B cell (primary cell): ENCODE measurements at regions not wholly inside any gene's neighbourhood (a gene's known extent, or its start where the extent isn't known, plus 50 kb on each side); places are given as distances from the start of the nearest gene placed in this dataset.

Source experiments
- EZH2 ChIP-seq: IDR thresholded peaks from 2 replicates; pipeline ENCODE4 v1.6.1; 2012; ENCODE audit warnings: borderline replicate concordance, low read depth, mild to moderate bottlenecking, moderate library complexity, low read length; ENCODE audit not compliant: insufficient read depth, poor library complexity, severe bottlenecking
- TF ChIP-seq, protein P1 (sequence below): fragments of 200-600 bp; IDR thresholded peaks from one replicate; pipeline ENCODE4 v1.8.0; 2022; ENCODE audit warnings: antibody characterized with exemption, mild to moderate bottlenecking

DNA sequence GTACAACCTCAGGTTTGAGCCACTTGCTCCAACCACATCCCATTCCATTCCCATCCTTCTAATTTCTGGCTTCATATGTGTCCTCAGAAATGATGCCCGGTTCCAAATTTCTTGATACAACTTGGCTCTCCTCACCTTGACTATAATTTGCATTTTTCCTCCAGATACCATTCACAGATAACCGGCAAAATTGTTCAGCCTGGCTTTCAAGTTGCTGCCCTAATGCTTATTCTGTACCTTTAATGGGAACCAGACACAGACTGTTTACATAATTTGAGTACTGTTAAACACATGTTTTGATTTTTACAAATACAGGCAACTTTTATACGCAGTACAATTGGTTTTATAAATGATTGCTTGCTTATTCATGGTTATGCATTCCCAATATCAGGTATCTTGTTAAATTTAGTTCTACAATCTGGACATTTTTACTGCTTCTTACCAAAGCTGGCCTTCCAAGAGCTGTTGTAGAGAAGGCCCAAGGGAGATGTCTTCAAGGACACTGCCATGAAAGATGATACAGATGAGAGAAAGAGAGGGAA is 649.5 kb upstream of the CAMK1G start:
- TF ChIP-seq, protein P1, sequence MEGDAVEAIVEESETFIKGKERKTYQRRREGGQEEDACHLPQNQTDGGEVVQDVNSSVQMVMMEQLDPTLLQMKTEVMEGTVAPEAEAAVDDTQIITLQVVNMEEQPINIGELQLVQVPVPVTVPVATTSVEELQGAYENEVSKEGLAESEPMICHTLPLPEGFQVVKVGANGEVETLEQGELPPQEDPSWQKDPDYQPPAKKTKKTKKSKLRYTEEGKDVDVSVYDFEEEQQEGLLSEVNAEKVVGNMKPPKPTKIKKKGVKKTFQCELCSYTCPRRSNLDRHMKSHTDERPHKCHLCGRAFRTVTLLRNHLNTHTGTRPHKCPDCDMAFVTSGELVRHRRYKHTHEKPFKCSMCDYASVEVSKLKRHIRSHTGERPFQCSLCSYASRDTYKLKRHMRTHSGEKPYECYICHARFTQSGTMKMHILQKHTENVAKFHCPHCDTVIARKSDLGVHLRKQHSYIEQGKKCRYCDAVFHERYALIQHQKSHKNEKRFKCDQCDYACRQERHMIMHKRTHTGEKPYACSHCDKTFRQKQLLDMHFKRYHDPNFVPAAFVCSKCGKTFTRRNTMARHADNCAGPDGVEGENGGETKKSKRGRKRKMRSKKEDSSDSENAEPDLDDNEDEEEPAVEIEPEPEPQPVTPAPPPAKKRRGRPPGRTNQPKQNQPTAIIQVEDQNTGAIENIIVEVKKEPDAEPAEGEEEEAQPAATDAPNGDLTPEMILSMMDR = no peak
- no peak for TF ChIP-seq EZH2
